DMS153 treated with DMSO at 0.1 percent for 48 hours (cell line): ENCODE measurements at regions not wholly inside any gene's neighbourhood (a gene's known extent, or its start where the extent isn't known, plus 50 kb on each side); places are given as distances from the start of the nearest gene placed in this dataset.

Experiments used
- DNase-seq: peaks from one replicate; lab custom pipeline; 2025; ENCODE audit not compliant: unreplicated experiment; lab: John Stamatoyannopoulos, UW

DNA sequence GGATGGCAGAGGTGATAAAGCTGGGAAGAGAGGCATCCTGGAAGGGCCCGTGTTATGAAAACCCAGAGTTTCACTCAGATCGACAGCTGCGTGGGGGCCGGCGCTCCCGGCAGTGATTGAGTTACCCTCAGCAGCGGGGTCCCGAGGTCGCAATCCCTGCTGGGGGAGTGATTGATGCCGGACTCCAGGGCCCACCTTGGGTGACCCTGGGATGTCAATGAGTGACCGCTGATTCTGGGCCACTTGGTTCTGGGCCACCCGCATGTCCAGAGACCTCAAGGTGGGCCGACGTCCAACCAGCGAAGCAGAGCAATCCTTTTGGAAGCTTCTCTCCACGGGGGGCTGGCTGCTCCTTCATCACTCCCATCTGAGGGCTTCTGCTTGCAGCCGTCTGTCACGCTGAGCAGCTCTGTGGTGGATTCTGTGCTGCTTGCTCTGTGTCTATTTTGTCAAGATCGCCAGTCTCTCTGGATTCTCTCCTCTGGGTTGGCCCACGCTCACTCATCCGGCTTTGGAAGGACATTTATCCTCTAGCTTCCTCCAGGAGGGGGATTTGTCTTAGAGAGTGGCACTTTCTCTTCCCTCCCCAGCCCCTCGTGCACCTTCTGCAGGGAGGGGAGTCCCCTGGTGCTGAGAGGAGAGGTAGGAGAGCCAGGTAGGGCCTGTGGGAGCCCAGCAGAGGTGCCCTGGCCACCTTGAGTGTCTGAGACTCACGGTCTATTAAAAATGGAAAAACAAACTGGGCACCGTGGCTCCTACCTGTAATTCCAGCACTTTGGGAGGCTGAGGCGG is 110.9 kb upstream of the C1orf174 start:
- no peak for DNase-seq

DNA sequence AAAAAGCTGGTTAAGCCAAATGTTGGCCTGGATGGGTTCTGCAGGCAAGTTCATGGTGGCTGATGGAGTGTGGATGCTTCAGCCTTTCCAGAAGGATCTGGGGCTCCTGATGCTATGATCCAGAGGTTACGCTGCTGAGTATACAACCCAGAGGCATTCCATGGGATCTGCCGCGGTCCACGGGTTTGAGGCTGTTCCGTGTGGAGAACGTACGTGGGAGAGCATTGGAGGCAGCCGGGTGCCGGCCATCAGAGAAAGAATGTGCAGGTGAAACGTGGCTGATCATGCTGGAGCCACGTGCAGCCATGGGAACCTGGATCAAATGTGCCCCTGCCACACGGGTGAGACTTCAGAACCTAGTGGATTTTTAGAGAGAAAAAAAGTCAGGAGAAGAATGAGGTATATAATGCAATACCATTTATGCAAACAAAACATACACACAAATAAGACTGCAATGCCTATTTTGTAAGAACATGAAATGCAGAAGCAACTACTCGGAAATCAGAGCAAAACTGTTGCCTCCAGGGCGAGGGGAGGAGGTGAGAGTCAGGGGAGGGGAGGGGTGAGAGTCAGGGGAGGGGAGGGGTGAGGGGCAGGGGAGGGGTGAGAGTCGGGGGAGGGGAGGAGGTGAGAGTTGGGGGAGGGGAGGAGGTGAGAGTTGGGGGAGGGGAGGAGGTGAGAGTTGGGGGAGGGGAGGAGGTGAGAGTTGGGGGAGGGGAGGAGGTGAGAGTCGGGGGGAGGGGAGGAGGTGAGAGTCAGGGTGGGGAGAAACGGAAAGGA is 116.5 kb upstream of the C1orf174 start:
- no peak for DNase-seq

GRCh38 chr1:4017636-4018365 is 117.7 kb upstream of the C1orf174 start:
- no peak for DNase-seq

DNA sequence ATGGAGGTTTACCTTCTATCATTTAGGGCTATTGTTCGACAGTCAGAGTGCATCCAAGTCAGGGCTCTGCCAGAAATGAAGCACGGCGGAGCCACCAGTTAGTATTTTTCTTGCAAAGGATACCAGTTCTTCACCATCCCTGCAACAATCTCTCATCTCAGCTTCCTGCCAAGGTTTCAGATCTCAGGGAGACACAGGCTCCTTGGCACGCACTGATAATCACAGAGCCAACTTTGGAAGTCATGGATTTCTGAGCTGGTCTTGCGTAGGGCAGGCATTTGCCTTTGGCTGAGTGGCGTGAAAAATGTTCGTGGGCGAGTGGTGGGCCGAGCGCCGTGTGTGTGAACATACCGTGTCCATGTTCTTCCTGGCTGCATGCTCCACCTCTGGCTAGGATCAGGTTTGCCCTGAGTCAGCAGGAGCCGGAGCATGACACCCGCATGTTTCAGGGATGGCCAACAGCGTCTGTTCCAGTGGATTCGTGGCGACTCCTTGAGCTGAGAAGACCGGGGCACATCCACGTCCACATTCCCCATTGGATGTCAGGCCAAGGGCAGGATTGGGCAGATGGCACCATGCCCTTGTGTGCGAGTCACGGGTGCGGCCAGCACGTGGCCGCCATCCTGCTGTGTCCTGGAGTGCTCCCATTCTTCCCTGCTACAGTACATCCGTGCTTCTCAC is 118.5 kb upstream of the C1orf174 start:
- DNase-seq = no peak

- DNase-seq = no peak
Measured at GRCh38 chr1:4019147-4019521, 119.1 kb upstream of the C1orf174 start.

DNA sequence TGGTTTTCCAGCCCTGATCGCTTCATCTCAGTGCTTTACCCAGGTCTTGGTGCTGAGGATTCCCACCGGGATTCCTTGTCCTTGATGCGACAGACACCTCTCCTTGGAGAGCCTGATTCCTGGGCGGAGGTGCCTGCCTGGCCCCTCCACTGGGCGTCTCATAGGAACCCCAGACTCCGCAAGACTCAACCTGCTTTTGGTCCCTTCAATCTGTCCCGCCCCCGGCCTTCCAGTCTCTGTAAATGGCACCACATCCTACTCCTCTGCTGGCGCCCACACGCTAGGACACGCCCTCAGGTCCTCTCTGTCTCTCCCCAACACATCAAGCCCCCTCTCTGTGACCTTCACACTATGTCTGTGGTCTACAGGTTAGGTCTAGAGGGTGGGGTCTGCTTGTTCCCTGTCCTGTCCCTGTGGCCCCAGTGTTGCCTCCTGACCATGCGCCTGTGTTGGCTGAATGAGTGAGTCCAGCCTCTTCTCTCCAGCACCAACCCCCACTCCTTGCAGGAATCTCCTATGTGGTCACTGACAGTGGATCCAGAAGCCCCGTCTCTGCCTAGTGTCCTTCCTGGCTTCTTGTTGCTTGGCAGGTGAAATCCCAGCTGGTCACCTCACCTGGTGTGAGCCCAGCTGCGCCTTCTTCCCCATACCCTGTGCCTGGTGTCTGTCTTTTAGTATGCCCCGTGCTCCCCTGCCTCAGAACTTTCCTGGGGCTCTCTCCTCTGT is 119.7 kb upstream of the C1orf174 start:
- DNase-seq = no peak

- DNase-seq = no peak
Measured at GRCh38 chr1:4020449-4020848, 120.4 kb upstream of the C1orf174 start.

GRCh38 chr1:4021136-4021973 is 121.3 kb upstream of the C1orf174 start:
- no peak for DNase-seq

GRCh38 chr1:4021974-4022268 is 121.8 kb upstream of the C1orf174 start:
- DNase-seq = no peak

DNA sequence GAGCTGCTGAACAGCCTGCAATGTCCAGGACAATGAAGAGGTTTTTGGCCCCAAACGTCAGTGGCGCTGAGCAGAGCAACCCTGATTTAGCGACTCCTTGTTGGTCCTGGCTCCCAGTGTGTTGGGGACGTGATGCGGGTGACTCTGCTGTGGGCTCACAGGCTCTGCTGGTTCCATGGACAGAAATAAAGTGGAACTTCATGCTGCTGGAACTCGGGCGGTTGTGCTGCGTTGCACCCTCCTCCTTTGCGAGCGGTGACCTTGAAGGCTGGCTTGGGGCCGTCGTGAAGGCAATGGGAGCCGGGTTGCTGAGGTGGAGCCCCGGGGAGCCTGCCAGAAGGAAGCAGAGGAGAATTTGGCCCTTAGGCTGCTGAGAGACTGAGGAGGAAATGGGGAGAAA is 122.6 kb upstream of the C1orf174 start:
- no peak for DNase-seq

DNA sequence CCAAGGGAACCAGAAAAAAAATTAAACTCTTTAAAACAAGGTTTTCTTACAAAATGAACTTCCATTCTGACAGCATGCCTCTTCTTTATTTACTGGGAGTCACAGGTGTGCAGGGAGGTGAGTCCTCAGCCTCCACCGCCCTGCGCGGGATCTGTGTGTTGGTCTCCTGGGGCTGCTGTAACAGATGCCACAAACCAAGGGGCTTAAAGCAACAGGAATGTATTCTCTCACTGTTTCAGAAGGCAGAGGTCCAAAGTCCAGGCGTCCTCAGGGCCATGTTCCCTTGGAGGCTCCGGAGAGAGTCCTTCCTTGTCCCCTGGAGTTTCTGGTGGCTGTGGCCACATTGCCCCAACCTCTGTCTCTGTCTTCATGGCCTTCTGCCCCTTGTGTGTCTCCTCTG is 123.6 kb upstream of the C1orf174 start:
- DNase-seq = no peak

DNA sequence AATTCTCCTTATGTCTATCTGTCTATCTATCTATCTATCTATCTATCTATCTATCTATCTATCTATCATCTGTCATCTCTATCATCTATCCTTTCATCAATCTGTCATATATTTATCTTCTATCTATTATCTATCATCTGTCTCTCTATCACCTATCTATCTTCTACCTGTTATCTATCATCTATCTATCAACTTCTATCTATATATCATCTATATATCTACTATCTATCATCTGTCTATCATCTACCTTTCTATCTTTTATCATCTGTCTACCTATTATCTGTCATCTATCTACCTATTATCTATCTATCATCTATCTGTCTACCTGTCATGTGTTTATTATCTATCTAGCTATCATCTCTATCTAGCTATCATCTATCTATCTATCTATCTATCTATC is 124.7 kb upstream of the C1orf174 start:
- no peak for DNase-seq

DNA sequence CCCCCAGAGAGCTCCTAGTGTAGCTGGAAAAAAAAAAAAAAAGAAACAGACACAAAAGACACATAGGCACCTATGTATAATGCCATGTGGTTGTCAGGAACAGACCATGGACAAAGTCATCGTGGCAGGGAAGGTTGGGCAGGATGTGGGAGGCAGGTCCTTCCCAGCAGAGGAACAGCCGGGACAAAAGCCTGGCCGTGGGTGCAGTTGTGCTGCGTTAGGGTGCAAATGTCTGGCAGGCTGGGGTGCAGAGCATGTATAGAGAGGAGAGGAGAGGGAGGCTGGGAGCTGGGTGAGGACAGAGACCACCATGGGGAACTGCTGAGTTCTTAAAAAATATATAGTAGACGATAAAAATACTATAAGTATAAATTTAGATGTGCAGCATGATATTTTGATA is 125.7 kb upstream of the C1orf174 start:
- no peak for DNase-seq

GRCh38 chr1:4027008-4027407 is 126.9 kb upstream of the C1orf174 start:
- DNase-seq = no peak

GRCh38 chr1:4027492-4028138 is 127.5 kb upstream of the C1orf174 start:
- no peak for DNase-seq

GRCh38 chr1:4028139-4028501 is 128.0 kb upstream of the C1orf174 start:
- no peak for DNase-seq

- DNase-seq = no peak
Measured at GRCh38 chr1:4029376-4029775, 129.3 kb upstream of the C1orf174 start.

GRCh38 chr1:4032571-4032970 is 132.5 kb upstream of the C1orf174 start:
- no peak for DNase-seq

- no peak for DNase-seq
Measured at GRCh38 chr1:4033129-4033676, 133.1 kb upstream of the C1orf174 start.
